ENCODE measurements at regions not wholly inside any gene's neighbourhood (a gene's known extent, or its start where the extent isn't known, plus 50 kb on each side); places are given as distances from the start of the nearest gene placed in this dataset.

- no peak for TF ChIP-seq CTCF (IDR thresholded peaks at IDR 0.05)
- TF ChIP-seq REST (IDR thresholded peaks at IDR 0.05; ENCODE audit: low read depth, low read length), result no peak
- no peak for TF ChIP-seq SIN3A (IDR thresholded peaks at IDR 0.05; ENCODE audit: borderline replicate concordance, low read depth, low read length)
- no peak for TF ChIP-seq POLR2AphosphoS5 (IDR thresholded peaks at IDR 0.05; ENCODE audit: low read depth, low read length)
- TF ChIP-seq YY1 (IDR thresholded peaks at IDR 0.05; ENCODE audit: low read depth), result no peak
These were observed 131.5 kb downstream of the RAD51AP2 start for GRCh38 chr2:17386771-17387170.
